Stimulated activated CD4-positive, alpha-beta T cell treated with anti-CD3 and anti-CD28 coated beads, Interleukin-4, amount 100 ng/mL, for 24 hours (primary cell): ENCODE measurements at regions not wholly inside any gene's neighbourhood (a gene's known extent, or its start where the extent isn't known, plus 50 kb on each side); places are given as distances from the start of the nearest gene placed in this dataset.
A peak's percentile ranks its signal among the peaks of the same experiment; 100 is the strongest.

Source experiments
- DNase-seq: peaks from one replicate; pipeline ENCODE4 v3.0.0-alpha.2; 2020

GRCh38 chr6:138610816-138611215 lies 111.5 kb upstream of the NHSL1 start:
- DNase-seq, result no peak

DNA sequence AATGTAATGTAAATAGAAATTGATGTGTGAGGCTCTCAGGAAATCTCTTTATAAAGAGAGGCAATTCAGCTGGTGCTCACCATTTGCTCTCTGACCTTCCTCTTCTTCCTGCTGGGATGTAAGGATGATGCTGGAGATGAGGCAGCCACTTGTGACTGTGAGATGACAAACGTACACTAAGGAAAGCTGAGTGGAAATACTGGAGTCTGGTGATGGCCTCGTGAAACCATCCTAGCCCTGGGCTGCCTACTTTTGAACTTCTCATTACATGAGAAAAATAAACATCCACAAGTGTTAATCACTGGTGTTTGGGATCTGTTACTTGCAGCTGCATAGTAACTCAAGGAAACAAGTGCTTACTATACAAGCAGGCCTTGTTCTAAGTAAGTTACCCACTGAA lies 114.9 kb upstream of the NHSL1 start:
- no peak for DNase-seq

DNA sequence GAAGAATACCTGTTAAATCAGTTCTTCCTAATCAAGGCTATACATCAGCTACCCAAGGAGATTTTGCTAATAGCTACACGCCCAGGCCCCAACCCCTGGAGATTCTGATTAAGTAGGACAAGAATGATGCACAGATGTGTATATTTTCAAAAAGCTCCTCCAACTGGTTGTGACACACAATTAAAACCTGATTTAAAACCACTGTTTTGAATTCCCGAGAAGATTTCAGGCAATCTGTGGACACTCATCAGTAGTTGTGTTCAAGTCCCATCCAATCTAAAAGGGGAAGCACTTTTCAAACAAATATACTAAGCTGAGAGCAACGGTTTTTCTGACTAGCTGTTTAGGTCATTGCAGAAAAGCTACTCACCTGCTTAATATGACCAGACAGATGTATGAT lies 118.9 kb upstream of the NHSL1 start:
- no peak for DNase-seq

DNA sequence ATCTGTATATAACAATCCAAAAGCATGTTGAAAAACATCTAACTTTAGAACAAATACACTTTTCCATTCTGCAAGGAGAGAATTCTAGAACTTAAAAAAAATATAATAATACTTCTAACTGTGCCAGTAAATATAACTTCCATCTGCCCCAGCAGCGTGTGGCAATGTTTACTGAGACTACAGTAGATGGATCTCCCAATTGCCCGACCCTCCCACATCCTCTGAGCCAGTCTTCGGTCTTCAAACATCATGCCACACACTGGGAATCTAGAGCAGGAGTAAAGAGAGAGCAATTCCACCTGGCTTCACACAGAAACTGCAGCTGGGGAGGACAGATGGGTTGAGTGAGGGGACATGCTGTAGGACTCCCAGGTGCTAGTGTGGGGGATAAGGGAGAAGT lies 121.3 kb upstream of the NHSL1 start:
- no peak for DNase-seq

- no peak for DNase-seq
These were observed 123.7 kb upstream of the NHSL1 start for GRCh38 chr6:138622967-138623366.

GRCh38 chr6:138631566-138631965 lies 132.3 kb upstream of the NHSL1 start:
- no peak for DNase-seq

DNA sequence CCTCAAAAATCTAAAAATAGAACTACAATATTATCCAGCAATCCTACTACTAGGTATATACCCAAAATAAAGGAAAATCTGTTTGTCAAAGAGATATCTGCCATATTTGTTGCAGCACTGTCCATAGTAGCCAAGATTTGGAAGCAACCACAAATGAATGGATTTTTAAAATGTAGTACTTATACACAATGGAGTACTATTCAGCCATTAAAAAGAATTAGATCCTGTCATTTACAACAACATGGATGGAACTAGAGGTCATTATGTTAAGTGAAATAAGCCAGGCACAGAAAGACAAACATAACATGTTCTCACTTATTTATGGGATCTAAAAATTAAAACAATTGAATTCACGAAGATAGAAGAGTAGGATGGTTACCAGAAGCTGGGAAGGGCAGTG lies 135.7 kb upstream of the CCDC28A start:
- no peak for DNase-seq

- DNase-seq, result no peak
These were observed 135.0 kb upstream of the CCDC28A start for GRCh38 chr6:138638604-138639003.

GRCh38 chr6:138640028-138640427 lies 133.5 kb upstream of the CCDC28A start:
- no peak for DNase-seq

DNA sequence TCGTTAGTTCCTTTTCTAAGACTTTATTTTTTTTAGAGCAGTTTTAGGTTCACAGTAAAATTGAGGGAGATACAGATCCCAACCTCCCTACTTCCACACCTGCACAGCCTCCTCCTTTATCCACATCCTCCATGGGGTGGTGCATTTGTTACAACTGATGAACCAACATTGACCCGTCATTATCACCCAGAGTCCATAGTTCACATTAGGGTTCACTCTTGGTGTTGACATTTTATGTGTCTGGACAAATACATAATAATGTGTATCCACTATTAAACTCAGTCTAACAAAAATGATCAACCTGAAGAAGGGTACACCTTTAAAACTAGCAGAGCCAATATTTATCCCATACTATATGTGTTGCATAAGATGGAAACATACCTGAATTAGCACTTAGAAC lies 130.4 kb upstream of the CCDC28A start:
- DNase-seq, result no peak

DNA sequence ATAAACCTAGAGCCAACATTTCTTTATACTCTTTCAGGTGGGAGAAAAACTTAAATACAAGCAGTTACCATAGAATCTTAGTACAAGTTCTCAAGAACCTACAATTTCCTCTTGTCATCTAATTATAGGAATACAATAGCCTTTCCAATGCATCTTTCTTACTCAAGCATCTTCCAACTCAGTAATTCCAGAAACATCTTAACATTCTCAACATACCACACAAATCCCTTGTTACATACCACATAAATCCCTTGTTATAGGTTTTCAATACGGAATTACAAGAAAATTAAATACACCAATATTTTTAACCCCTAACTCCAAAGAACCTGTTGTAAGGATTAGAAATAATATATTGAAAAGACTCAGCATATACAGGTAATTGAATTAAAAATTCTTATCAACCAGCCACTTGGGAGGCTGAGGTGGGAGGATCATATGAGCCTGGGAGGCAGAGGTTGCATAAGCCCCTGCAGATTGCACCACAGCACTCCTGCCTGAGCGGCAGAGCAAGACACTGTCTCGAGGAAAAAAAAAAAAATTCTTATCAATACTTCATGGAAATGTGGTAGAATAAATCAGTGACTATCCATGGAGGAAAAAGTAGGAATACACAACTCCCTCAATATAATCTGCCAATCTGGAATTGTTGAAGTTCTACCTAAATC lies 127.5 kb upstream of the CCDC28A start:
- no peak for DNase-seq

DNA sequence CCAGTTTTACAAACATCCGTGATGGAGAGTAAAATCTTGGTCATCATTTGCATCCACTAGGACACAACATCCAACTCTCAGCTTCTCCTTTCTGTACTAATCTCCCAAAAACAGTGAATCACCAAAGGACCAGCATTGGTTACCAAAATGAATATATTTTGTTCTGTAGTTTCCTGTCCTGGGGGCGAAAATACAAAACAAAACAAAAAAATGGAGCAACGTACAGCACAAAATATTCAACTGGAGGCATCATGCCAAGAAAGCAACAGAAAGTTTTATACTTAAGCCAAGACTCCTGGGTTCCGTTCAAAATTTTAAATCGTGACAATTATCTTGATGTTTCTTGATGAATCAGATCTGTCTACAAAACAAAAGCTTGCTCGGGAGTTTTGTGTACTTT lies 126.6 kb upstream of the CCDC28A start:
- DNase-seq, result no peak

- no peak for DNase-seq
These were observed 125.4 kb upstream of the CCDC28A start for GRCh38 chr6:138648127-138648526.

GRCh38 chr6:138651491-138651890 lies 122.1 kb upstream of the CCDC28A start:
- no peak for DNase-seq

GRCh38 chr6:138652824-138653223 lies 120.7 kb upstream of the CCDC28A start:
- no peak for DNase-seq

DNA sequence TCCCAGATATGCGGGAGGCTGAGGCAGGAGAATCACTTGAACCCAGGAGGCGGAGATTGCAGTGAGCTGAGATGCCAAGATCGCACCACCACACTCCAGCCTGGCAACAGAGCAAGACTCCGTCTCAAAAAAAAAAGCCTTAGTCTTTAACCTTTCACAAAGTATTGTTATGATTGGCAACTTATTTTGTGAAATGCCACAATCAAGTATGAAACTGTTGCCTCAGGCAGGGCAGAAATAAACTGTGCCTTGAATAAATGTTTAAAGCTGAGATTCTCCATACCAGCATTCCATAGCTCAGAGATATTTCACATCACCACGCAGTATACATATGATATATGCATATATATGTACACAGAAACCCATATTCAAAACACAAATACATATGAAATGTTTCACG lies 120.1 kb upstream of the CCDC28A start:
- DNase-seq, result no peak

GRCh38 chr6:138654715-138655634 lies 118.6 kb upstream of the CCDC28A start:
- peak; percentile 59 for DNase-seq

DNA sequence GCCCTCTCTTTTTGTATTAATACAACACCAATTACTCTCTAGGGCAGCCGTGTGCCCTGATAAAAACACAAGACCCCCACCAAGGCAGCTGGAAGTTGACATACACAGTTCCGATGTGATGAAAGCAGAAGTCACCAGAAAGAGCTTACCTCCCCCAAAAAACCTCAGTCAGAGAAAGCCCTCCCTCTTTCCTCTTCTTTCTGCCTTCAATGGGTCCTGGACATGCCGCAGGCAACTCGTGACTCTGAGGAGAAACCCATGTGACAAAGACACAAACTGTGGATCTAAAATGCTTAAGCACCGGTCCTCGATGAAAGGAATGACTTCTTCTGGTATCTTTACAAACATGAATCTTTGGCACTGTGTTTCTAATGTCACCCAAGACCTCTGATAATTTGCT lies 117.7 kb upstream of the CCDC28A start:
- no peak for DNase-seq

DNA sequence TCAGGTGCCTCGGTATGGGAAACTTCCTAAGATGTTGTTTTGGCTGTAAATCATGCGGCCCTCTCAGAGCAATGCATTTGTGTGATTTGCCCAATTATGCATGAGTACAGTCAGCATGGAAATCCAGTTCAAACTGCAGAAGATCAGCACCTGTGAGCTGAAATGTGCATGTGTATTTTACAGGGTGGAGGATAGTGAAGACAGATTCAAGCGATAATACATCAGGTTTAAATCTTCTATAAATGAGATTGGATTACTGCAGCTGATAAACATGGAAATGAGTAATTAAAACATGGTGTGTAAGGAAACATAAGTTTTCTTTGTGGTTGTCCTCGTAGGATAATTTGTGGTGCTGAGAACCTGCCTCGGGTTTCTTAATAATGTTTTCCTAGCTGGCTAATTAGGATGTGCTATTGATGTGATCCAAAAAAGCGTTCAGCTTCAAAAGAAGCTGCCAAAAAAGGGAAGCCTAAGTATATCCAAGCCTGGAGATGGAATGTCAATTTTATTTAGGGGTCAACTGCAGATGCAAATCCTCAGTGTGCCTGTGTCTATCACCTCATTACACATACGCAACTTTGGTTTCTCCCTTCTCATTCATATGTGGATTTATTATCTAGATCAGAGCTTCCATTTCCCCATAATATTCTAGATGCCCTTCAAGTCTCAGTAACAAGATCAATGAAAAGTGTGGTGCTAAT lies 117.1 kb upstream of the CCDC28A start:
- DNase-seq, result no peak

- DNase-seq, result no peak
These were observed 116.5 kb upstream of the CCDC28A start for GRCh38 chr6:138657065-138657425.

DNA sequence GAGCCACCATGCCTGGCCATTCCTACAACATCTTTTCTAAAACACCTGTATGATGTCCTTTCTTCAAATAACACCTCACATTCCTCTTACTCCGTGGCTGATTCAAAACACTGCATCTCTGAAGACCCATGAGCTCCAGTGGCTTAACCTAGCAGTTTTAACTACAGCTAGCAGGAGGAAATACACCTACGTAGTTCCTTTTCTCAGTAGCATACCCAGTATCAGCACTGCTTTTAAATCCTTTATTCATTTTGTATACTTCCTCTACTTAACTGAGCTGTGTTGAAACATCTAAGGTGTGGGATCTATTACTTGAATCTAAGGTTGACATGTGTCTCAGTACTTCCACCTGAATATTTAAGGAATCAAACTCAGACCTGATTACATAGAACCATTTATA lies 113.6 kb upstream of the CCDC28A start:
- DNase-seq, result no peak

GRCh38 chr6:138662471-138662870 lies 111.1 kb upstream of the CCDC28A start:
- no peak for DNase-seq

GRCh38 chr6:138663892-138664291 lies 109.7 kb upstream of the CCDC28A start:
- no peak for DNase-seq

DNA sequence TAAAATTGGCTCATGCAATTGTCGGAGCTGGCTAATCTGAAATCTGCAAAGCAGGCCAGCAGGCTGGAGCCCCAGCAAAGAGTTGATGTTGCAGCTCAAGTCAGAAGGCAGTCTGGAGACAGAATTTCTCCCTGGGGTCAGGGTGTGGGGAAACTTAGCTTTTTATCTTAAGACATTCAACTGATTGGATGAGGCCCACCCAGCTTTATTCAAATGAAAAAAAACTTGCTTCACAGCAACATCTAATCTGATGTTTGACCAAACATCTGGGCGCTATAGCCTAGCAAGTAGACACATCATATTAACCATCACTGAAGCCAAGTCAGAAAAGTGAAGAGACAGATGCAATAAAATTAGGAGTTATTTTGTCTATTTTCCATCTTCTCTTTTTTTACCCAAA lies 108.8 kb upstream of the CCDC28A start:
- DNase-seq, result no peak
